ENCODE measurements at regions not wholly inside any gene's neighbourhood (a gene's known extent, or its start where the extent isn't known, plus 50 kb on each side); places are given as distances from the start of the nearest gene placed in this dataset.

GRCh38 chr5:96121364-96121763 is 159.7 kb upstream of the ELL2 start (continued):
- TF ChIP-seq ZBTB49 (tag by site-specific recombination; IDR thresholded peaks at IDR 0.05; ENCODE audit: low read depth), result no peak
- TF ChIP-seq ZSCAN23 (tag by site-specific recombination; IDR thresholded peaks at IDR 0.05), result no peak
- no peak for TF ChIP-seq ZNF610 (tag by site-specific recombination; IDR thresholded peaks at IDR 0.05; ENCODE audit: borderline replicate concordance)
- TF ChIP-seq SCRT2 (tag by site-specific recombination; IDR thresholded peaks at IDR 0.05), result no peak
- TF ChIP-seq HOXD13 (CRISPR knock-in tag; IDR thresholded peaks at IDR 0.05; ENCODE audit: borderline replicate concordance), result no peak
- no peak for TF ChIP-seq ZNF280C (tag by site-specific recombination; IDR thresholded peaks at IDR 0.05)
- no peak for TF ChIP-seq ZNF654 (tag by site-specific recombination; IDR thresholded peaks at IDR 0.05; ENCODE audit: low read depth)
- no peak for TF ChIP-seq ZNF623 (tag by site-specific recombination; IDR thresholded peaks at IDR 0.05)

GRCh38 chr5:96120120-96120519 is 158.5 kb upstream of the ELL2 start:
- Histone ChIP-seq H3K36me3 (ENCODE audit: control insufficient read depth in 2 of 2, insufficient read depth in 1 of 2, low read length in 2 of 2) (no peaks in the 10 kb centered on the region), H3K4me3 (ENCODE audit: low read depth, low read length) (no peak overlapping the region), H3K9me3 (ENCODE audit: control insufficient read depth, insufficient read depth, low read depth, low read length) (no peaks in the 10 kb centered on the region), H3K4me1 (ENCODE audit: control insufficient read depth, insufficient read depth, low read length) (no peaks in the 10 kb centered on the region), H3K27ac (ENCODE audit: extremely low read depth, low read depth, low read length) (no peak overlapping the region)
- CTCF ChIA-PET, result interaction anchor here (0.6 kb wide), 1 partner anchor 132 kb away, joined by 3 read pairs; no protein-coding TSS in a partner anchor
- POLR2A ChIA-PET, result no interaction called here
- TF ChIP-seq ZNF16 (tag by site-specific recombination; IDR thresholded peaks at IDR 0.05; ENCODE audit: low read depth), result no peak
- TF ChIP-seq SCRT2 (tag by site-specific recombination; IDR thresholded peaks at IDR 0.05), result peak; percentile 67
- no peak for TF ChIP-seq ZNF776 (tag by site-specific recombination; IDR thresholded peaks at IDR 0.05; ENCODE audit: borderline replicate concordance)

GRCh38 chr5:96117771-96118651 is 156.4 kb upstream of the ELL2 start:
- H3K27ac ChIP-seq (ENCODE audit: extremely low read depth, low read depth, low read length), result no peak overlapping the region
- CTCF ChIA-PET, result no interaction called here
- H3K36me3 ChIP-seq (ENCODE audit: control insufficient read depth in 2 of 2, insufficient read depth in 1 of 2, low read length in 2 of 2), result no peaks in the 10 kb centered on the region
- POLR2A ChIA-PET, result no interaction called here
- H3K4me1 ChIP-seq (ENCODE audit: control insufficient read depth, insufficient read depth, low read length), result no peaks in the 10 kb centered on the region
- no peaks in the 10 kb centered on the region for H3K9me3 ChIP-seq (ENCODE audit: control insufficient read depth, insufficient read depth, low read depth, low read length)
- H3K4me3 ChIP-seq (ENCODE audit: low read depth, low read length), result no peak overlapping the region
- TF ChIP-seq PRDM10 (tag by site-specific recombination; IDR thresholded peaks at IDR 0.05), result no peak
- TF ChIP-seq GLI2 (tag by site-specific recombination; IDR thresholded peaks at IDR 0.05; ENCODE audit: borderline replicate concordance, low read depth), result no peak
- TF ChIP-seq AEBP2 (tag by site-specific recombination; IDR thresholded peaks at IDR 0.05; ENCODE audit: borderline replicate concordance), result no peak
- TF ChIP-seq ZNF837 (tag by site-specific recombination; IDR thresholded peaks at IDR 0.05), result no peak
- no peak for TF ChIP-seq BCL11A (tag by site-specific recombination; IDR thresholded peaks at IDR 0.05; ENCODE audit: low read depth)
- TF ChIP-seq ZNF202 (tag by site-specific recombination; IDR thresholded peaks at IDR 0.05; ENCODE audit: borderline replicate concordance), result no peak
- TF ChIP-seq ZNF398 (tag by site-specific recombination; IDR thresholded peaks at IDR 0.05), result no peak
